ENCODE measurements at regions not wholly inside any gene's neighbourhood (a gene's known extent, or its start where the extent isn't known, plus 50 kb on each side); places are given as distances from the start of the nearest gene placed in this dataset.
A peak's percentile ranks its signal among the peaks of the same experiment; 100 is the strongest.

- Histone ChIP-seq H3K9me3 (ENCODE audit: control insufficient read depth, insufficient read depth, low read depth, low read length) (no peaks in the 10 kb centered on the region), H3K4me1 (ENCODE audit: control insufficient read depth, insufficient read depth, low read length) (no peaks in the 10 kb centered on the region), H3K4me3 (ENCODE audit: low read depth, low read length) (no peak overlapping the region), H3K27ac (ENCODE audit: extremely low read depth, low read depth, low read length) (no peak overlapping the region), H3K36me3 (ENCODE audit: control insufficient read depth in 2 of 2, insufficient read depth in 1 of 2, low read length in 2 of 2) (no peaks in the 10 kb centered on the region)
- no peak for TF ChIP-seq ZNF366 (tag by site-specific recombination; conservative IDR thresholded peaks at IDR 0.05)
- TF ChIP-seq, protein P1, sequence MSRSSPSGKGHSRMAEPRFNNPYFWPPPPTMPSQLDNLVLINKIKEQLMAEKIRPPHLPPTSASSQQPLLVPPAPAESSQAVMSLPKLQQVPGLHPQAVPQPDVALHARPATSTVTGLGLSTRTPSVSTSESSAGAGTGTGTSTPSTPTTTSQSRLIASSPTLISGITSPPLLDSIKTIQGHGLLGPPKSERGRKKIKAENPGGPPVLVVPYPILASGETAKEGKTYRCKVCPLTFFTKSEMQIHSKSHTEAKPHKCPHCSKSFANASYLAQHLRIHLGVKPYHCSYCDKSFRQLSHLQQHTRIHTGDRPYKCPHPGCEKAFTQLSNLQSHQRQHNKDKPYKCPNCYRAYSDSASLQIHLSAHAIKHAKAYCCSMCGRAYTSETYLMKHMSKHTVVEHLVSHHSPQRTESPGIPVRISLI (tag by site-specific recombination; IDR thresholded peaks at IDR 0.05), result no peak
- TF ChIP-seq SCRT2 (tag by site-specific recombination; IDR thresholded peaks at IDR 0.05), result peak; percentile 57
- no peak for TF ChIP-seq HOXD13 (CRISPR knock-in tag; IDR thresholded peaks at IDR 0.05; ENCODE audit: borderline replicate concordance)
- no peak for TF ChIP-seq ZNF785 (tag by site-specific recombination; IDR thresholded peaks at IDR 0.05)
- TF ChIP-seq YY1 (tag by site-specific recombination; IDR thresholded peaks at IDR 0.05), result no peak
- 0 out of 2 replicates have a peak, but pooled peaks have one; percentile 27 for TF ChIP-seq ZIC2 (tag by site-specific recombination; IDR thresholded peaks at IDR 0.05)
- TF ChIP-seq ZNF792 (tag by site-specific recombination; IDR thresholded peaks at IDR 0.05), result no peak
- CTCF ChIA-PET, result interaction anchor here (0.5 to 1.4 kb wide), 5 partner anchors 130 to 716 kb away, joined by 3 to 5 read pairs (median 3); no protein-coding TSS in a partner anchor
- POLR2A ChIA-PET, result interaction anchor here (4.5 kb wide), 1 partner anchor 156 kb away, joined by 31 read pairs; the partner anchor contains the start of gene ID2
Observed at GRCh38 chr2:8525582-8526402, 156.1 kb upstream of the ID2 start.

DNA sequence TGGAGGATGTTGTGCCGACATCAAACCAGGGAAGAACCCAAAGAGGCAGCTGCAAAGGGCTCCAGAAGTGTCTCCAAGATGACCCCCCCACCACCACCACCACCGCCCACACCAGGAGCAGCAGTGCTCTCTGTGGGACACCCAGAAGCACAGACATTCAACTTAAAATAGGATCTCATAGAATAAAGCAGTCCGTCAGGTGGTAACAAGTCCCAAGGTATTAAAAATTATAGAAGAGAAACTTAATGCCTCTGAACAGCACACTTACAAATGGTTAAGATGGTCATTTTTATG lies 155.5 kb upstream of the ID2 start:
- CTCF ChIA-PET, result no interaction called here
- no peak overlapping the region for H3K4me3 ChIP-seq (ENCODE audit: low read depth, low read length)

More for the DNA sequence above, 155.5 kb upstream of the ID2 start:
- TF ChIP-seq, protein P2, sequence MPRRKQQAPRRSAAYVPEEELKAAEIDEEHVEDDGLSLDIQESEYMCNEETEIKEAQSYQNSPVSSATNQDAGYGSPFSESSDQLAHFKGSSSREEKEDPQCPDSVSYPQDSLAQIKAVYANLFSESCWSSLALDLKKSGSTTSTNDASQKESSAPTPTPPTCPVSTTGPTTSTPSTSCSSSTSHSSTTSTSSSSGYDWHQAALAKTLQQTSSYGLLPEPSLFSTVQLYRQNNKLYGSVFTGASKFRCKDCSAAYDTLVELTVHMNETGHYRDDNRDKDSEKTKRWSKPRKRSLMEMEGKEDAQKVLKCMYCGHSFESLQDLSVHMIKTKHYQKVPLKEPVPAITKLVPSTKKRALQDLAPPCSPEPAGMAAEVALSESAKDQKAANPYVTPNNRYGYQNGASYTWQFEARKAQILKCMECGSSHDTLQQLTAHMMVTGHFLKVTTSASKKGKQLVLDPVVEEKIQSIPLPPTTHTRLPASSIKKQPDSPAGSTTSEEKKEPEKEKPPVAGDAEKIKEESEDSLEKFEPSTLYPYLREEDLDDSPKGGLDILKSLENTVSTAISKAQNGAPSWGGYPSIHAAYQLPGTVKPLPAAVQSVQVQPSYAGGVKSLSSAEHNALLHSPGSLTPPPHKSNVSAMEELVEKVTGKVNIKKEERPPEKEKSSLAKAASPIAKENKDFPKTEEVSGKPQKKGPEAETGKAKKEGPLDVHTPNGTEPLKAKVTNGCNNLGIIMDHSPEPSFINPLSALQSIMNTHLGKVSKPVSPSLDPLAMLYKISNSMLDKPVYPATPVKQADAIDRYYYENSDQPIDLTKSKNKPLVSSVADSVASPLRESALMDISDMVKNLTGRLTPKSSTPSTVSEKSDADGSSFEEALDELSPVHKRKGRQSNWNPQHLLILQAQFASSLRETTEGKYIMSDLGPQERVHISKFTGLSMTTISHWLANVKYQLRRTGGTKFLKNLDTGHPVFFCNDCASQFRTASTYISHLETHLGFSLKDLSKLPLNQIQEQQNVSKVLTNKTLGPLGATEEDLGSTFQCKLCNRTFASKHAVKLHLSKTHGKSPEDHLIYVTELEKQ (tag by site-specific recombination; IDR thresholded peaks at IDR 0.05; ENCODE audit: borderline replicate concordance), result no peak
- no peak for TF ChIP-seq ZSCAN16 (tag by site-specific recombination; IDR thresholded peaks at IDR 0.05)
- no peak for TF ChIP-seq KLF10 (tag by site-specific recombination; IDR thresholded peaks at IDR 0.05)
- no peak for TF ChIP-seq ZNF311 (tag by site-specific recombination; IDR thresholded peaks at IDR 0.05; ENCODE audit: borderline replicate concordance)
- TF ChIP-seq, protein P3, sequence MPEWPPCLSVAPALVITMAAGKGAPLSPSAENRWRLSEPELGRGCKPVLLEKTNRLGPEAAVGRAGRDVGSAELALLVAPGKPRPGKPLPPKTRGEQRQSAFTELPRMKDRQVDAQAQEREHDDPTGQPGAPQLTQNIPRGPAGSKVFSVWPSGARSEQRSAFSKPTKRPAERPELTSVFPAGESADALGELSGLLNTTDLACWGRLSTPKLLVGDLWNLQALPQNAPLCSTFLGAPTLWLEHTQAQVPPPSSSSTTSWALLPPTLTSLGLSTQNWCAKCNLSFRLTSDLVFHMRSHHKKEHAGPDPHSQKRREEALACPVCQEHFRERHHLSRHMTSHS (tag by site-specific recombination; IDR thresholded peaks at IDR 0.05), result no peak
- TF ChIP-seq YY2 (tag by site-specific recombination; IDR thresholded peaks at IDR 0.05), result no peak
- TF ChIP-seq ZFP37 (tag by site-specific recombination; IDR thresholded peaks at IDR 0.05), result no peak
- no peak for TF ChIP-seq ZNF19 (tag by site-specific recombination; IDR thresholded peaks at IDR 0.05; ENCODE audit: low read depth)
- TF ChIP-seq, protein P4, sequence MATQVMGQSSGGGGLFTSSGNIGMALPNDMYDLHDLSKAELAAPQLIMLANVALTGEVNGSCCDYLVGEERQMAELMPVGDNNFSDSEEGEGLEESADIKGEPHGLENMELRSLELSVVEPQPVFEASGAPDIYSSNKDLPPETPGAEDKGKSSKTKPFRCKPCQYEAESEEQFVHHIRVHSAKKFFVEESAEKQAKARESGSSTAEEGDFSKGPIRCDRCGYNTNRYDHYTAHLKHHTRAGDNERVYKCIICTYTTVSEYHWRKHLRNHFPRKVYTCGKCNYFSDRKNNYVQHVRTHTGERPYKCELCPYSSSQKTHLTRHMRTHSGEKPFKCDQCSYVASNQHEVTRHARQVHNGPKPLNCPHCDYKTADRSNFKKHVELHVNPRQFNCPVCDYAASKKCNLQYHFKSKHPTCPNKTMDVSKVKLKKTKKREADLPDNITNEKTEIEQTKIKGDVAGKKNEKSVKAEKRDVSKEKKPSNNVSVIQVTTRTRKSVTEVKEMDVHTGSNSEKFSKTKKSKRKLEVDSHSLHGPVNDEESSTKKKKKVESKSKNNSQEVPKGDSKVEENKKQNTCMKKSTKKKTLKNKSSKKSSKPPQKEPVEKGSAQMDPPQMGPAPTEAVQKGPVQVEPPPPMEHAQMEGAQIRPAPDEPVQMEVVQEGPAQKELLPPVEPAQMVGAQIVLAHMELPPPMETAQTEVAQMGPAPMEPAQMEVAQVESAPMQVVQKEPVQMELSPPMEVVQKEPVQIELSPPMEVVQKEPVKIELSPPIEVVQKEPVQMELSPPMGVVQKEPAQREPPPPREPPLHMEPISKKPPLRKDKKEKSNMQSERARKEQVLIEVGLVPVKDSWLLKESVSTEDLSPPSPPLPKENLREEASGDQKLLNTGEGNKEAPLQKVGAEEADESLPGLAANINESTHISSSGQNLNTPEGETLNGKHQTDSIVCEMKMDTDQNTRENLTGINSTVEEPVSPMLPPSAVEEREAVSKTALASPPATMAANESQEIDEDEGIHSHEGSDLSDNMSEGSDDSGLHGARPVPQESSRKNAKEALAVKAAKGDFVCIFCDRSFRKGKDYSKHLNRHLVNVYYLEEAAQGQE (tag by site-specific recombination; IDR thresholded peaks at IDR 0.05), result no peak
- TF ChIP-seq, protein P5, sequence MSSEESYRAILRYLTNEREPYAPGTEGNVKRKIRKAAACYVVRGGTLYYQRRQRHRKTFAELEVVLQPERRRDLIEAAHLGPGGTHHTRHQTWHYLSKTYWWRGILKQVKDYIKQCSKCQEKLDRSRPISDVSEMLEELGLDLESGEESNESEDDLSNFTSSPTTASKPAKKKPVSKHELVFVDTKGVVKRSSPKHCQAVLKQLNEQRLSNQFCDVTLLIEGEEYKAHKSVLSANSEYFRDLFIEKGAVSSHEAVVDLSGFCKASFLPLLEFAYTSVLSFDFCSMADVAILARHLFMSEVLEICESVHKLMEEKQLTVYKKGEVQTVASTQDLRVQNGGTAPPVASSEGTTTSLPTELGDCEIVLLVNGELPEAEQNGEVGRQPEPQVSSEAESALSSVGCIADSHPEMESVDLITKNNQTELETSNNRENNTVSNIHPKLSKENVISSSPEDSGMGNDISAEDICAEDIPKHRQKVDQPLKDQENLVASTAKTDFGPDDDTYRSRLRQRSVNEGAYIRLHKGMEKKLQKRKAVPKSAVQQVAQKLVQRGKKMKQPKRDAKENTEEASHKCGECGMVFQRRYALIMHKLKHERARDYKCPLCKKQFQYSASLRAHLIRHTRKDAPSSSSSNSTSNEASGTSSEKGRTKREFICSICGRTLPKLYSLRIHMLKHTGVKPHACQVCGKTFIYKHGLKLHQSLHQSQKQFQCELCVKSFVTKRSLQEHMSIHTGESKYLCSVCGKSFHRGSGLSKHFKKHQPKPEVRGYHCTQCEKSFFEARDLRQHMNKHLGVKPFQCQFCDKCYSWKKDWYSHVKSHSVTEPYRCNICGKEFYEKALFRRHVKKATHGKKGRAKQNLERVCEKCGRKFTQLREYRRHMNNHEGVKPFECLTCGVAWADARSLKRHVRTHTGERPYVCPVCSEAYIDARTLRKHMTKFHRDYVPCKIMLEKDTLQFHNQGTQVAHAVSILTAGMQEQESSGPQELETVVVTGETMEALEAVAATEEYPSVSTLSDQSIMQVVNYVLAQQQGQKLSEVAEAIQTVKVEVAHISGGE (tag by site-specific recombination; conservative IDR thresholded peaks at IDR 0.05; ENCODE audit: low read depth), result no peak
- no peak for TF ChIP-seq EGR2 (tag by site-specific recombination; IDR thresholded peaks at IDR 0.05; ENCODE audit: low read depth)
- POLR2A ChIA-PET, result interaction anchor here (4.5 kb wide), 1 partner anchor 156 kb away, joined by 31 read pairs; the partner anchor contains the start of gene ID2
- Histone ChIP-seq H3K4me1 (ENCODE audit: control insufficient read depth, insufficient read depth, low read length) (no peaks in the 10 kb centered on the region), H3K36me3 (ENCODE audit: control insufficient read depth in 2 of 2, insufficient read depth in 1 of 2, low read length in 2 of 2) (no peaks in the 10 kb centered on the region), H3K27ac (ENCODE audit: extremely low read depth, low read depth, low read length) (no peak overlapping the region), H3K9me3 (ENCODE audit: control insufficient read depth, insufficient read depth, low read depth, low read length) (no peaks in the 10 kb centered on the region; the same call in 1 of the 2 replicates)
